Mammary epithelial cell (primary cell): ENCODE measurements at regions not wholly inside any gene's neighbourhood (a gene's known extent, or its start where the extent isn't known, plus 50 kb on each side); places are given as distances from the start of the nearest gene placed in this dataset.

Experiments
- CTCF ChIP-seq, 2 donors: IDR thresholded peaks in 1 of 2; conservative IDR thresholded peaks in 1 of 2; 2 replicates each; pipeline ENCODE4 v1.5.1; 2011 to 2012; ENCODE audit warnings: inconsistent platforms in 2 of 2, low read length in 2 of 2, mild to moderate bottlenecking in 2 of 2, control low read depth in 1 of 2, low read depth in 1 of 2; ENCODE audit not compliant: insufficient read depth in 1 of 2; ENCODE audit errors: extremely low read depth in 1 of 2
- EZH2 ChIP-seq: IDR thresholded peaks from 2 replicates; pipeline ENCODE4 v1.6.1; 2012; ENCODE audit warnings: low read length, inconsistent platforms, borderline replicate concordance

- TF ChIP-seq EZH2 (no peak), CTCF (conservative IDR thresholded peaks at IDR 0.05 in 1 of 2, IDR thresholded peaks at IDR 0.05 in 1 of 2; ENCODE audit: extremely low read depth in 1 of 2, insufficient read depth in 1 of 2, low read depth in 1 of 2, low read length in 2 of 2) (no peak)
Observed at GRCh38 chr5:103472830-103473229, 89.8 kb downstream of the NUDT12 start.
